GM18858 (cell line): ENCODE measurements at regions not wholly inside any gene's neighbourhood (a gene's known extent, or its start where the extent isn't known, plus 50 kb on each side); places are given as distances from the start of the nearest gene placed in this dataset.

Experiments
- ATAC-seq: cut with Tn5 transposase; IDR thresholded peaks from one replicate; pipeline ENCODE4 v1.9.1; 2021; ENCODE audit not compliant: unreplicated experiment

GRCh38 chr2:118351796-118352195 lies 263.5 kb downstream of the INSIG2 start:
- no peak for ATAC-seq

- no peak for ATAC-seq
Observed at GRCh38 chr2:118350621-118351020, 262.4 kb downstream of the INSIG2 start.

GRCh38 chr2:118349365-118349764 lies 261.1 kb downstream of the INSIG2 start:
- no peak for ATAC-seq

GRCh38 chr2:118348380-118349034 lies 260.2 kb downstream of the INSIG2 start:
- ATAC-seq = no peak

GRCh38 chr2:118345465-118345864 lies 257.2 kb downstream of the INSIG2 start:
- ATAC-seq = no peak

GRCh38 chr2:118340103-118340502 lies 251.8 kb downstream of the INSIG2 start:
- no peak for ATAC-seq

- no peak for ATAC-seq
Observed at GRCh38 chr2:118339386-118339785, 251.1 kb downstream of the INSIG2 start.

GRCh38 chr2:118333664-118334063 lies 245.4 kb downstream of the INSIG2 start:
- ATAC-seq = no peak

GRCh38 chr2:118325321-118325955 lies 237.2 kb downstream of the INSIG2 start:
- no peak for ATAC-seq

GRCh38 chr2:118322406-118322805 lies 234.1 kb downstream of the INSIG2 start:
- ATAC-seq = no peak

- ATAC-seq = no peak
Observed at GRCh38 chr2:118321432-118322105, 233.3 kb downstream of the INSIG2 start.

- ATAC-seq = no peak
Observed at GRCh38 chr2:118320658-118321057, 232.4 kb downstream of the INSIG2 start.

- no peak for ATAC-seq
Observed at GRCh38 chr2:118320196-118320595, 231.9 kb downstream of the INSIG2 start.

GRCh38 chr2:118319271-118319684 lies 231.0 kb downstream of the INSIG2 start:
- ATAC-seq = no peak

- no peak for ATAC-seq
Observed at GRCh38 chr2:118315606-118316005, 227.3 kb downstream of the INSIG2 start.

GRCh38 chr2:118312969-118313756 lies 224.9 kb downstream of the INSIG2 start:
- ATAC-seq = no peak

GRCh38 chr2:118310681-118311429 lies 222.6 kb downstream of the INSIG2 start:
- no peak for ATAC-seq

- peak; percentile 56 for ATAC-seq
Observed at GRCh38 chr2:118309946-118310680, 221.8 kb downstream of the INSIG2 start.

- no peak for ATAC-seq
Observed at GRCh38 chr2:118309257-118309945, 221.1 kb downstream of the INSIG2 start.
